Psoas muscle (tissue), 7 donors: ENCODE measurements at regions not wholly inside any gene's neighbourhood (a gene's known extent, or its start where the extent isn't known, plus 50 kb on each side); places are given as distances from the start of the nearest gene placed in this dataset.

Source experiments
- ATAC-seq, 4 donors: fragments of 200-7000 bp; cut with Tn5 transposase; one replicate each; pipeline ENCODE4 v1.9.1; 2020; ENCODE audit warnings: moderate library complexity in 3 of 4, mild to moderate bottlenecking in 2 of 4
- DNase-seq, 2 donors: peaks; one replicate each; pipeline ENCODE4 v3.0.0-alpha.2; 2020
- H3K27ac ChIP-seq: fragments of 200-600 bp; one replicate; pipeline ENCODE4 v1.8.0; 2022
- H3K27me3 ChIP-seq, 3 donors: fragments of 200-600 bp in 1 of 3; one replicate each; pipeline versions ENCODE4 v1.6.1 to v1.8.0; 2013 to 2022; ENCODE audit warnings: low read length in 2 of 3, mild to moderate bottlenecking in 2 of 3, moderate library complexity in 1 of 3; ENCODE audit not compliant: insufficient read depth in 3 of 3
- H3K36me3 ChIP-seq, 2 donors: fragments of 200-600 bp in 1 of 2; one replicate each; pipeline versions ENCODE4 v1.6.1 to v1.8.0; 2013 to 2022; ENCODE audit warnings: low read depth in 1 of 2, mild to moderate bottlenecking in 1 of 2, moderate library complexity in 1 of 2; ENCODE audit not compliant: insufficient read depth in 1 of 2
- H3K4me1 ChIP-seq: fragments of 200-600 bp; one replicate; pipeline ENCODE4 v1.8.0; 2022
- H3K4me3 ChIP-seq: fragments of 200-600 bp; one replicate; pipeline ENCODE4 v1.8.0; 2022; ENCODE audit warnings: mild to moderate bottlenecking
- H3K9me3 ChIP-seq: fragments of 200-600 bp; one replicate; pipeline ENCODE4 v1.8.0; 2022
- CTCF ChIP-seq: fragments of 200-600 bp; IDR thresholded peaks from one replicate; pipeline ENCODE4 v1.8.0; 2022; ENCODE audit warnings: antibody characterized with exemption
- WGBS, 3 donors: extraction: QIAGEN DNeasy Blood & Tissue Kit; methylation state at CpG; one replicate each; pipeline versions ENCODE4 v1.1.6 to v1.1.7; 2013; 5-methylcytosine and 5-hydroxymethylcytosine counted together
- intact Hi-C, 2 donors: fragments of 100-400 bp; cut with DNase I; formaldehyde crosslinking; loops; one replicate each; pipeline versions ENCODE4 v1.11.0 to v1.14.2; 2022
- donor health status: healthy with polysubstance abuse.
- donor health status: DM: no; HTN: no; CAD: no; lungs with moderate emphysema.
- donor health status: Bipolar disorder and iron deficiency.
- donor health status: healthy.
- donor health status: DM: yes; HTN: yes; CAD: no.
- donor health status: DM: no; HTN: no; CAD: no.
- donor health status: DM: yes; HTN: yes; CAD: no.

GRCh38 chr2:61705625-61706024 lies 148.2 kb downstream of the FAM161A start:
- Histone ChIP-seq H3K27me3 (no peaks in the 10 kb centered on the region), H3K4me3 (no peak overlapping the region), H3K4me1 (peaks cover 25% of the 10 kb centered on the region), H3K36me3 (no peaks in the 10 kb centered on the region), H3K9me3 (no peaks in the 10 kb centered on the region), H3K27ac (peak overlapping the region; percentile 95)
- intact Hi-C loops, result loop anchor here (5.0 to 10.0 kb wide), 2 partner anchors 43 to 59 kb away; no protein-coding TSS in a partner anchor
- TF ChIP-seq CTCF, result no peak
- peak; percentile 43 to 85 for DNase-seq
- peak; percentile 86 to 92 (median 88) for ATAC-seq
- 21 to 33% (median 30%) methylated on average over 5 of the region's 5 CpGs for WGBS, 3 donors

- 15 to 40% (median 33%) methylated on average over 2 of the region's 2 CpGs for WGBS, 3 donors
- TF ChIP-seq CTCF, result no peak
- H3K27me3 ChIP-seq, result no peaks in the 10 kb centered on the region
- no peaks in the 10 kb centered on the region for H3K36me3 ChIP-seq
- ATAC-seq (peak in 1 of 4 donors; percentile 21), DNase-seq (no peak)
- intact Hi-C loops, result loop anchor here in 1 of 2 donors (5.0 to 10.0 kb wide), 2 partner anchors 42 to 60 kb away; no protein-coding TSS in a partner anchor
- H3K4me3 ChIP-seq, result no peak overlapping the region
- H3K9me3 ChIP-seq, result no peaks in the 10 kb centered on the region
- H3K4me1 ChIP-seq, result peaks cover 25% of the 10 kb centered on the region
- peak overlapping the region; percentile 95 for H3K27ac ChIP-seq
Measured at GRCh38 chr2:61704364-61704763, 149.5 kb downstream of the FAM161A start.

- no peak for TF ChIP-seq CTCF
- ATAC-seq, result no peak
- no peak overlapping the region for H3K4me3 ChIP-seq
- no peaks in the 10 kb centered on the region for H3K27me3 ChIP-seq
- WGBS, 3 donors, result 64 to 75% (median 69%) methylated on average over 2 of the region's 2 CpGs
- no peak for DNase-seq
- no peak overlapping the region for H3K27ac ChIP-seq
- intact Hi-C loops, result loop anchor here in 1 of 2 donors (5.0 to 10.0 kb wide), 2 partner anchors 40 to 63 kb away; no protein-coding TSS in a partner anchor
- H3K4me1 ChIP-seq, result peaks cover 17% of the 10 kb centered on the region
- no peaks in the 10 kb centered on the region for H3K36me3 ChIP-seq
- H3K9me3 ChIP-seq, result no peaks in the 10 kb centered on the region
Measured at GRCh38 chr2:61702088-61702467, 151.8 kb downstream of the FAM161A start.

- Histone ChIP-seq H3K9me3 (no peaks in the 10 kb centered on the region), H3K4me3 (no peak overlapping the region), H3K4me1 (peaks cover 4% of the 10 kb centered on the region), H3K36me3 (no peaks in the 10 kb centered on the region), H3K27me3 (no peaks in the 10 kb centered on the region), H3K27ac (no peak overlapping the region)
- DNase-seq (no peak), ATAC-seq (no peak)
- WGBS, 3 donors, result 75 to 83% (median 77%) methylated on average over 4 of the region's 4 CpGs
- no peak for TF ChIP-seq CTCF
- intact Hi-C loops, result loop anchor here in 1 of 2 donors (5.0 to 10.0 kb wide), 2 partner anchors 38 to 64 kb away; no protein-coding TSS in a partner anchor
Measured at GRCh38 chr2:61700464-61700863, 153.4 kb downstream of the FAM161A start.
